ENCODE measurements at regions not wholly inside any gene's neighbourhood (a gene's known extent, or its start where the extent isn't known, plus 50 kb on each side); places are given as distances from the start of the nearest gene placed in this dataset.

- H3K4me1 ChIP-seq (ENCODE audit: control insufficient read depth in 2 of 3, insufficient read depth in 2 of 3, low read depth in 1 of 3, low read length in 3 of 3), result no peaks in the 10 kb centered on the region
- H3K27me3 ChIP-seq (ENCODE audit: control insufficient read depth, insufficient read depth, low read length), result no peaks in the 10 kb centered on the region
- no peak overlapping the region for H3K9ac ChIP-seq (ENCODE audit: low read length in 3 of 3)
- H3K4me3 ChIP-seq (ENCODE audit: low read length in 3 of 3), result no peak overlapping the region
- DNase-seq (no peak), FAIRE-seq (no peak)
- intact Hi-C loops (cut with DNase I), result no loop called here
- no peaks in the 10 kb centered on the region for H3K36me3 ChIP-seq (ENCODE audit: control insufficient read depth in 2 of 3, insufficient read depth in 3 of 3, low read length in 3 of 3)
- no peak overlapping the region for H3K27ac ChIP-seq (ENCODE audit: low read depth in 2 of 2, low read length in 2 of 2)
- TF ChIP-seq CTCF (IDR thresholded peaks at IDR 0.05; ENCODE audit: borderline replicate concordance, extremely low read depth, insufficient read depth), result no peak
- no peaks in the 10 kb centered on the region for H3K9me3 ChIP-seq (ENCODE audit: control insufficient read depth in 2 of 3, insufficient read depth in 1 of 3, low read length in 3 of 3)
These were observed 143.1 kb downstream of the ZNF365 start for GRCh38 chr10:62517252-62517651.

- Histone ChIP-seq H3K27ac (ENCODE audit: low read depth in 2 of 2, low read length in 2 of 2) (no peak overlapping the region), H3K9ac (ENCODE audit: low read length in 3 of 3) (no peak overlapping the region), H3K4me3 (ENCODE audit: low read length in 3 of 3) (no peak overlapping the region), H3K27me3 (ENCODE audit: control insufficient read depth, insufficient read depth, low read length) (no peaks in the 10 kb centered on the region), H3K36me3 (ENCODE audit: control insufficient read depth in 2 of 3, insufficient read depth in 3 of 3, low read length in 3 of 3) (no peaks in the 10 kb centered on the region), H3K9me3 (ENCODE audit: control insufficient read depth in 2 of 3, insufficient read depth in 1 of 3, low read length in 3 of 3) (peaks cover 0 to 8% (median 0%) of the 10 kb centered on the region in 3 donors), H3K4me1 (ENCODE audit: control insufficient read depth in 2 of 3, insufficient read depth in 2 of 3, low read depth in 1 of 3, low read length in 3 of 3) (no peaks in the 10 kb centered on the region)
- intact Hi-C loops (cut with DNase I), result no loop called here
- FAIRE-seq (no peak), DNase-seq (peak in 1 of 5 donors; percentile 49)
- TF ChIP-seq CTCF (IDR thresholded peaks at IDR 0.05; ENCODE audit: borderline replicate concordance, extremely low read depth, insufficient read depth), result no peak
These were observed 153.1 kb downstream of the ZNF365 start for GRCh38 chr10:62527019-62527827.

GRCh38 chr10:62528441-62528840 is 154.3 kb downstream of the ZNF365 start:
- H3K9ac ChIP-seq (ENCODE audit: low read length in 3 of 3), result no peak overlapping the region
- H3K9me3 ChIP-seq (ENCODE audit: control insufficient read depth in 2 of 3, insufficient read depth in 1 of 3, low read length in 3 of 3), result peaks cover 0 to 8% (median 0%) of the 10 kb centered on the region in 3 donors
- no peak overlapping the region for H3K27ac ChIP-seq (ENCODE audit: low read depth in 2 of 2, low read length in 2 of 2)
- intact Hi-C loops (cut with DNase I), result no loop called here
- no peaks in the 10 kb centered on the region for H3K27me3 ChIP-seq (ENCODE audit: control insufficient read depth, insufficient read depth, low read length)
- H3K4me3 ChIP-seq (ENCODE audit: low read length in 3 of 3), result no peak overlapping the region
- H3K36me3 ChIP-seq (ENCODE audit: control insufficient read depth in 2 of 3, insufficient read depth in 3 of 3, low read length in 3 of 3), result no peaks in the 10 kb centered on the region
- FAIRE-seq (no peak), DNase-seq (no peak)
- no peaks in the 10 kb centered on the region for H3K4me1 ChIP-seq (ENCODE audit: control insufficient read depth in 2 of 3, insufficient read depth in 2 of 3, low read depth in 1 of 3, low read length in 3 of 3)
- TF ChIP-seq CTCF (IDR thresholded peaks at IDR 0.05; ENCODE audit: borderline replicate concordance, extremely low read depth, insufficient read depth), result no peak

Measured in kidney (tissue), 13 donors.